ENCODE measurements at regions not wholly inside any gene's neighbourhood (a gene's known extent, or its start where the extent isn't known, plus 50 kb on each side); places are given as distances from the start of the nearest gene placed in this dataset.

- H3K9me3 Mint-ChIP-seq (ENCODE audit: unreplicated experiment) = no peaks in the 10 kb centered on the region
- ChIA-PET CTCF (no interaction called here), POLR2A (no interaction called here)
- Histone ChIP-seq H3K27me3 (replicated peaks; ENCODE audit: control insufficient read depth, insufficient read depth, low read length) (0 out of 2 replicates have a peak, but pooled peaks cover 1% of the 10 kb centered on the region), H3K4me1 (no peaks in the 10 kb centered on the region), H3K36me3 (ENCODE audit: control insufficient read depth, insufficient read depth, low read length) (no peaks in the 10 kb centered on the region), H3K9me3 (no peaks in the 10 kb centered on the region), H3K4me3 (ENCODE audit: low read depth, low read length) (no peak overlapping the region)
- H3K4me1 Mint-ChIP-seq (ENCODE audit: low read depth, unreplicated experiment) = no peaks in the 10 kb centered on the region
- intact Hi-C loops (cut with micrococcal nuclease; ENCODE audit: unreplicated experiment) = no loop called here
- BruUV-seq (replicated peaks) = no TSS peak
- no peak for DNase-seq
- no peak overlapping the region for H3K4me3 Mint-ChIP-seq (ENCODE audit: unreplicated experiment)
- H3K36me3 Mint-ChIP-seq (ENCODE audit: insufficient read depth, unreplicated experiment) = no peaks in the 10 kb centered on the region
- no peak overlapping the region for H3K27ac Mint-ChIP-seq (ENCODE audit: unreplicated experiment)
- peaks cover 16% of the 10 kb centered on the region for H3K27me3 Mint-ChIP-seq (ENCODE audit: insufficient read depth, unreplicated experiment)
- no peak for TF ChIP-seq CTCF (IDR thresholded peaks at IDR 0.05; ENCODE audit: insufficient read depth in 1 of 2, low read depth in 1 of 2, low read length in 1 of 2, severe bottlenecking in 1 of 2, unreplicated experiment in 1 of 2)
Measured at GRCh38 chr7:28878481-28878880, 79.6 kb downstream of the TRIL start.
